OCI-LY1 (cell line): ENCODE measurements at regions not wholly inside any gene's neighbourhood (a gene's known extent, or its start where the extent isn't known, plus 50 kb on each side); places are given as distances from the start of the nearest gene placed in this dataset.

Source experiments
- H2AFZ ChIP-seq: fragments of 200-600 bp; sonication (generic), shearing (Covaris generic); 2 replicates; pipeline ENCODE4 v1.6.0; 2014; ENCODE audit warnings: antibody characterized with exemption, mild to moderate bottlenecking, low read length
- H3F3A ChIP-seq: fragments of 200-600 bp; sonication (generic), shearing (Covaris generic); 2 replicates; pipeline ENCODE4 v1.6.0; 2014; ENCODE audit warnings: mild to moderate bottlenecking, antibody characterized with exemption, low read length, moderate library complexity; ENCODE audit not compliant: insufficient read depth
- H3K27ac ChIP-seq: fragments of 200-600 bp; sonication (generic); 2 replicates; pipeline ENCODE4 v1.5.1; 2014; ENCODE audit warnings: low read length, mixed run types, mild to moderate bottlenecking, low read depth; ENCODE audit not compliant: poor library complexity, severe bottlenecking
- H3K27me3 ChIP-seq: fragments of 200-600 bp; sonication (generic); 2 replicates; pipeline ENCODE4 v1.6.0; 2014; ENCODE audit warnings: antibody characterized with exemption, mild to moderate bottlenecking, low read length, moderate library complexity; ENCODE audit not compliant: insufficient read depth
- H3K36me3 ChIP-seq: fragments of 200-600 bp; sonication (generic); 2 replicates; pipeline ENCODE4 v1.6.1; 2014; ENCODE audit warnings: mild to moderate bottlenecking, antibody characterized with exemption, low read length, moderate library complexity, mixed read lengths; ENCODE audit not compliant: insufficient read depth
- H3K4me1 ChIP-seq: fragments of 200-600 bp; sonication (generic); 2 replicates; pipeline ENCODE4 v1.5.1; 2014; ENCODE audit warnings: mild to moderate bottlenecking, low read length, moderate library complexity; ENCODE audit not compliant: insufficient read depth, severe bottlenecking
- H3K4me2 ChIP-seq: fragments of 200-600 bp; sonication (generic), shearing (Covaris generic); 2 replicates; pipeline ENCODE4 v1.6.1; 2014; ENCODE audit warnings: low read length
- H3K4me3 ChIP-seq: fragments of 200-600 bp; sonication (generic); 2 replicates; pipeline ENCODE4 v1.5.1; 2014; ENCODE audit warnings: low read length, low read depth, mild to moderate bottlenecking, mixed read lengths; ENCODE audit not compliant: poor library complexity, severe bottlenecking
- H3K79me2 ChIP-seq: fragments of 200-600 bp; shearing (Covaris generic); 2 replicates; pipeline ENCODE4 v1.6.1; 2016; ENCODE audit warnings: mixed run types, low read length, mixed read lengths; ENCODE audit not compliant: insufficient read depth
- H3K9ac ChIP-seq: fragments of 200-600 bp; sonication (generic), shearing (Covaris generic); 2 replicates; pipeline ENCODE4 v1.6.1; 2014; ENCODE audit warnings: mild to moderate bottlenecking, low read length, mixed read lengths
- H3K9me2 ChIP-seq: fragments of 200-600 bp; sonication (generic), shearing (Covaris generic); 2 replicates; pipeline ENCODE4 v1.6.1; 2014; ENCODE audit warnings: low read depth, mild to moderate bottlenecking, low read length, mixed read lengths
- H3K9me3 ChIP-seq: fragments of 200-600 bp; shearing (Covaris generic); 2 replicates; pipeline ENCODE4 v1.6.1; 2014; ENCODE audit warnings: low read length, mixed read lengths
- H4K20me1 ChIP-seq: fragments of 200-600 bp; sonication (generic), shearing (Covaris generic); 2 replicates; pipeline ENCODE4 v1.6.0; 2016; ENCODE audit warnings: mild to moderate bottlenecking, low read length; ENCODE audit not compliant: insufficient read depth
- EZH2 ChIP-seq: fragments of 200-600 bp; sonication (generic), shearing (Covaris generic); IDR thresholded peaks from 2 replicates; pipeline ENCODE4 v1.8.0; 2017; ENCODE audit warnings: borderline replicate concordance, mixed run types, mild to moderate bottlenecking, antibody characterized with exemption, low read length, moderate library complexity, mixed read lengths
- TF ChIP-seq, protein P1 (sequence below): fragments of 200-600 bp; sonication (generic), shearing (Covaris generic); IDR thresholded peaks from 2 replicates; pipeline ENCODE4 v1.5.1; 2017; ENCODE audit warnings: mild to moderate bottlenecking, antibody characterized with exemption, low read length, moderate library complexity, mixed read lengths

DNA sequence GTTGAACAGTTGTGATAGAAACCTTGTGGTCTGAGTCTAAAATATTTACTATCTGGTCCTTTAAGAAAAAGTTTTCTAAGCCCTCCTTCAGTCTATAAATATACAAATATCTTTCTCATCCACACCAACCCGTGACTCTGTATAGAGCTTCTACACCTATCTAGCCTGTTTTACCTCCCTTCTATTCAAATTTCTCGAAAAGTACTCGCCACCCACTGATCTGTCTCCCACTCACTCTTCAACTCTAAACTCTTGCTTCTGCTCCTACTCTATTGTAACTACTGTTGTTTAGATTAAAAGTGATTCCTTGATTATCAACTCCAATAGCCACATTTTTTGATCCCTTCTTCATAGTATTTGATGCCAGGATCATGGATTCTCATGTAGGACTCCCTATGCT lies 329.4 kb upstream of the MAN1A1 start:
- Histone ChIP-seq H3K9me2 (no peaks in the 10 kb centered on the region), H3K9me3 (no peaks in the 10 kb centered on the region), H3K4me2 (no peak overlapping the region), H2AFZ (no peak overlapping the region), H3F3A (no peaks in the 10 kb centered on the region), H3K9ac (no peak overlapping the region), H4K20me1 (no peaks in the 10 kb centered on the region), H3K4me3 (no peak overlapping the region), H3K27ac (no peak overlapping the region), H3K36me3 (no peaks in the 10 kb centered on the region), H3K4me1 (no peaks in the 10 kb centered on the region), H3K27me3 (no peaks in the 10 kb centered on the region), H3K79me2 (no peaks in the 10 kb centered on the region)
- TF ChIP-seq, protein P1, sequence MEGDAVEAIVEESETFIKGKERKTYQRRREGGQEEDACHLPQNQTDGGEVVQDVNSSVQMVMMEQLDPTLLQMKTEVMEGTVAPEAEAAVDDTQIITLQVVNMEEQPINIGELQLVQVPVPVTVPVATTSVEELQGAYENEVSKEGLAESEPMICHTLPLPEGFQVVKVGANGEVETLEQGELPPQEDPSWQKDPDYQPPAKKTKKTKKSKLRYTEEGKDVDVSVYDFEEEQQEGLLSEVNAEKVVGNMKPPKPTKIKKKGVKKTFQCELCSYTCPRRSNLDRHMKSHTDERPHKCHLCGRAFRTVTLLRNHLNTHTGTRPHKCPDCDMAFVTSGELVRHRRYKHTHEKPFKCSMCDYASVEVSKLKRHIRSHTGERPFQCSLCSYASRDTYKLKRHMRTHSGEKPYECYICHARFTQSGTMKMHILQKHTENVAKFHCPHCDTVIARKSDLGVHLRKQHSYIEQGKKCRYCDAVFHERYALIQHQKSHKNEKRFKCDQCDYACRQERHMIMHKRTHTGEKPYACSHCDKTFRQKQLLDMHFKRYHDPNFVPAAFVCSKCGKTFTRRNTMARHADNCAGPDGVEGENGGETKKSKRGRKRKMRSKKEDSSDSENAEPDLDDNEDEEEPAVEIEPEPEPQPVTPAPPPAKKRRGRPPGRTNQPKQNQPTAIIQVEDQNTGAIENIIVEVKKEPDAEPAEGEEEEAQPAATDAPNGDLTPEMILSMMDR = no peak
- no peak for TF ChIP-seq EZH2

DNA sequence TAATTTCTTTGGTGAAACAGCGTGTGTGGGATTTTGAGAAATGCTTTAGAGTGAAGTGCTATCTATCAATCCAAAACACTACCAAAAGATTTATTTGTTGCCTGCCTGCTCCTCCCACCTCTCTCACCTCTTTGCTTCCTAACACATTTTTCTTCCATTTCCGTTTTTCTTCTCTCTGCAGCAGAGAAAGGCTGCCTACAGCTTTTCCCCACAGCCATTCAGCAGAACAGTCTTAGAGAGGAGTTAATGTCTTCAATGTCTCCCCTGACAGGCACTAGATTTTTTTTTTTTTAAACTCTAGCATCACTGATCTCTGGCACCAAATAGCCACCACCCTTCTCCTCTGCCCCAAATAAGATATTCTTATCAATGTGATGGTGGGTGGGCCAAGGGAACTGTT lies 327.8 kb upstream of the MAN1A1 start:
- Histone ChIP-seq H3K4me3 (no peak overlapping the region), H3K27me3 (no peaks in the 10 kb centered on the region), H4K20me1 (no peaks in the 10 kb centered on the region), H3K9me2 (no peaks in the 10 kb centered on the region), H3K36me3 (no peaks in the 10 kb centered on the region), H3K9me3 (no peaks in the 10 kb centered on the region), H2AFZ (no peak overlapping the region), H3K27ac (no peak overlapping the region), H3K4me2 (no peak overlapping the region), H3K79me2 (no peaks in the 10 kb centered on the region), H3K9ac (no peak overlapping the region), H3K4me1 (no peaks in the 10 kb centered on the region), H3F3A (no peaks in the 10 kb centered on the region)
- TF ChIP-seq, protein P1 = no peak
- TF ChIP-seq EZH2 = no peak

DNA sequence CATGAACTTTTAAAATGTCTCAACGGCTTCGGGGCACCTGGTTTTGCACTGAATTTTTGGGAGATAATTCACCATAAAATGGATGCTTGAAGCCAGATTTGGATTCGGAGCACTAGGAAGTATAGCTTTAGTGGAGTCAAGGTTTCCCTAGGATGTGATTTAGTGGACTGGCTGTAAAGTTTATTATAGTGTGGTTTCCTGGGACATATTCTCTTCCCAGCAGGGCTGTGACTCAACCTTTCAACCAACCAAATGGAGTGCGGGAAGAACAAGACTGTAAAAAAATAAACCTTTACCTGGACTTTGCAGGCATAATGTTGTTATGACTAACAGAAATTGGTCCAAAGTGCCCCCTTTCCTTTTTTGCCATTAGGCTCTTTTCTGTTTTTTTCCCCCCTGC lies 327.4 kb upstream of the MAN1A1 start:
- Histone ChIP-seq H3K9me3 (no peaks in the 10 kb centered on the region), H2AFZ (no peak overlapping the region), H3K9me2 (no peaks in the 10 kb centered on the region), H4K20me1 (no peaks in the 10 kb centered on the region), H3K27ac (no peak overlapping the region), H3K4me3 (no peak overlapping the region), H3K79me2 (no peaks in the 10 kb centered on the region), H3F3A (no peaks in the 10 kb centered on the region), H3K36me3 (no peaks in the 10 kb centered on the region), H3K27me3 (no peaks in the 10 kb centered on the region), H3K4me1 (no peaks in the 10 kb centered on the region), H3K9ac (no peak overlapping the region), H3K4me2 (no peak overlapping the region)
- TF ChIP-seq EZH2 = no peak
- TF ChIP-seq, protein P1 = no peak
